Suprapubic skin (tissue), 4 donors: ENCODE measurements at regions not wholly inside any gene's neighbourhood (a gene's known extent, or its start where the extent isn't known, plus 50 kb on each side); places are given as distances from the start of the nearest gene placed in this dataset.

ENCODE experiments used
- DNase-seq, 2 donors: peaks; one replicate each; pipeline ENCODE4 v3.0.0-alpha.2; 2019; ENCODE audit warnings: low spot score in 2 of 2
- H3K27ac ChIP-seq: fragments of 200-600 bp; sonication (generic); one replicate; pipeline ENCODE4 v1.5.1; 2019
- H3K27me3 ChIP-seq: fragments of 200-600 bp; sonication (generic); one replicate; pipeline ENCODE4 v1.5.1; 2019
- H3K36me3 ChIP-seq: fragments of 200-600 bp; sonication (generic); one replicate; pipeline ENCODE4 v1.5.1; 2019
- H3K4me1 ChIP-seq: fragments of 200-600 bp; sonication (generic); one replicate; pipeline ENCODE4 v1.5.1; 2019
- H3K4me3 ChIP-seq: fragments of 200-600 bp; sonication (generic); one replicate; pipeline ENCODE4 v1.5.1; 2019; ENCODE audit warnings: mild to moderate bottlenecking
- H3K9me3 ChIP-seq: fragments of 200-600 bp; sonication (generic); one replicate; pipeline ENCODE4 v1.5.1; 2019
- CTCF ChIP-seq, 2 donors: fragments of 200-600 bp in 1 of 2; fragments of 450-650 bp in 1 of 2; sonication (generic) in 1 of 2; IDR thresholded peaks; one replicate each; pipeline ENCODE4 v1.5.1; 2016 to 2019; ENCODE audit warnings: antibody characterized with exemption in 2 of 2, mild to moderate bottlenecking in 1 of 2, moderate library complexity in 1 of 2
- EP300 ChIP-seq: sonication (generic); formaldehyde crosslinking; IDR thresholded peaks from one replicate; pipeline ENCODE4 v1.6.1; 2017; ENCODE audit warnings: antibody characterized with exemption
- POLR2A ChIP-seq, 2 donors: fragments of 450-650 bp; IDR thresholded peaks; one replicate each; pipeline ENCODE4 v1.6.1; 2017; ENCODE audit warnings: antibody characterized with exemption in 2 of 2, mild to moderate bottlenecking in 2 of 2, moderate library complexity in 2 of 2
- POLR2AphosphoS5 ChIP-seq, 3 donors: sonication (generic); formaldehyde crosslinking; IDR thresholded peaks; one replicate each; pipeline ENCODE4 v1.6.1; 2017; ENCODE audit warnings: antibody characterized with exemption in 3 of 3
- WGBS: methylation state at CpG from one replicate; pipeline ENCODE4 v1.1.5; 2018; 5-methylcytosine and 5-hydroxymethylcytosine counted together

DNA sequence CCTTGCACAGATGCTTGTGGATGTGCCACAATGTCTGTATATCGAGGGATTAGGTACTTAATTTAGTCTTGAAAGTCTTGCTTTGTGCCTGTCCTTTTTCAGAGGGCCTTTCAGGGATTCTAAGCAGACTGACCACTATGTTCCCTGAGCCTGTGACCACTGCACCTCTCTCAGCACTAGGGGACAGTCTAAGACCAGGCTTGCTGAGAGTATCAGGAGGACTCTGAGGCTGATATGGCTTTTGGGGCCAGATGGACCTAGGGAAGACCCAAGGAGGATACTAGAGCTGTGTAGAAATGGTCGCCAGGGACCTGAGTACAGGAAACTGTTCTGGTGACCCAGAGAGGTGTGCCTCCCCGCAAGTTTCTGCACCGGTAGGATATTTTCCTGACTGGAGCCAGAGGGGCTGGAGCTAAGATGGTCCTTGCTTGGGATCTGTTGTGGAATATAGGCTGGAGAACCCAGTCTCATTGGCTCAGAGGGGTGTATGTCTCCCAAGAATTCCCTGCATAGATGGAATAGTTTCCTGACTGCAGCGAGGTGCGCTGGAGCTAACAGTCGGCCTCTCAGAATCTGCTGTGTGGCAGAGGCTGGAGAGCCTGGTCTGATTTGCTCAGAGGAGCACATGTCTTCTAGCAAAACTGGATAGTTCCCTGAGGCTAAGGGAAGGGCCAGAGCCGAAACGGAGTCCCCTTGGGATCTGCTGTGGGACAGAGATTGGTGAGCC is 213.2 kb upstream of the DCBLD2 start:
- H3K27me3 ChIP-seq, result no peaks in the 10 kb centered on the region
- H3K9me3 ChIP-seq, result no peaks in the 10 kb centered on the region
- TF ChIP-seq EP300 (no peak), POLR2A (IDR thresholded peaks at IDR 0.05) (no peak), POLR2AphosphoS5 (IDR thresholded peaks at IDR 0.05) (no peak), CTCF (IDR thresholded peaks at IDR 0.05) (no peak)
- H3K36me3 ChIP-seq, result no peaks in the 10 kb centered on the region
- H3K4me1 ChIP-seq, result no peaks in the 10 kb centered on the region
- H3K4me3 ChIP-seq, result no peak overlapping the region
- no peak for DNase-seq
- H3K27ac ChIP-seq, result no peak overlapping the region
- 85% methylated on average over 7 of the region's 9 CpGs for WGBS

GRCh38 chr3:99111235-99111634 is 209.7 kb upstream of the DCBLD2 start:
- Histone ChIP-seq H3K4me1 (peaks cover 7% of the 10 kb centered on the region), H3K27me3 (no peaks in the 10 kb centered on the region)
- 85% methylated on average over 3 of the region's 3 CpGs for whole genome bisulfite sequencing

GRCh38 chr3:99110401-99110800 is 208.9 kb upstream of the DCBLD2 start:
- Histone ChIP-seq H3K4me1 (peaks cover 7% of the 10 kb centered on the region), H3K27ac (no peak overlapping the region), H3K4me3 (no peak overlapping the region), H3K36me3 (no peaks in the 10 kb centered on the region), H3K27me3 (no peaks in the 10 kb centered on the region), H3K9me3 (no peaks in the 10 kb centered on the region)
- DNase-seq, result no peak
- TF ChIP-seq CTCF (IDR thresholded peaks at IDR 0.05) (no peak), POLR2AphosphoS5 (IDR thresholded peaks at IDR 0.05) (no peak), EP300 (no peak), POLR2A (IDR thresholded peaks at IDR 0.05) (no peak)
- WGBS, result 91% methylated on average over 4 of the region's 4 CpGs

More at GRCh38 chr3:99111235-99111634, 209.7 kb upstream of the DCBLD2 start:
- no peak for TF ChIP-seq EP300
- TF ChIP-seq CTCF (IDR thresholded peaks at IDR 0.05), result no peak
- no peak for TF ChIP-seq POLR2AphosphoS5 (IDR thresholded peaks at IDR 0.05)
- no peak for TF ChIP-seq POLR2A (IDR thresholded peaks at IDR 0.05)
- DNase-seq, result no peak
- no peaks in the 10 kb centered on the region for H3K36me3 ChIP-seq
- H3K4me3 ChIP-seq, result no peak overlapping the region
- no peak overlapping the region for H3K27ac ChIP-seq
- H3K9me3 ChIP-seq, result no peaks in the 10 kb centered on the region

DNA sequence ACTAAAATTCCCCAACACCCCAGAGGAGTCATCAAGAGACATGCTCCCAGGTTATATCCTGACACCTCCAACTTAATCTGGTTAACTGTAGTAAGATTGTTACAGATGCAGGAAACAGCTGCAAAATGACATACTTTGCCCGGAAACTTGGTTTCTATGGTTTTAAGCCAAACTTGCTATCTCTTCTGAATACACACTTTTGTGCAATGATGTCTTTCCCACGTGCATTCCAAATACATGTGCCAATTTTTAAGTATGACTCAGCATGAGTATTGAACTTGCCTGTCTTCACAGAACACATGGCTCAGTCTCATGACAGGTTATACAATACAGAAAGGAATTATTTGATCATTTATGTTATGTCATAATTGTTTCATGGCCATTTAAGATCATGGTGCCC is 207.0 kb upstream of the DCBLD2 start:
- WGBS, result 11% methylated on average over 2 of the region's 2 CpGs
- Histone ChIP-seq H3K27ac (no peak overlapping the region), H3K36me3 (no peaks in the 10 kb centered on the region), H3K27me3 (no peaks in the 10 kb centered on the region), H3K4me3 (no peak overlapping the region), H3K9me3 (no peaks in the 10 kb centered on the region), H3K4me1 (peaks cover 7% of the 10 kb centered on the region)
- TF ChIP-seq POLR2A (IDR thresholded peaks at IDR 0.05) (no peak), EP300 (no peak), CTCF (IDR thresholded peaks at IDR 0.05) (no peak), POLR2AphosphoS5 (IDR thresholded peaks at IDR 0.05) (no peak)
- no peak for DNase-seq

DNA sequence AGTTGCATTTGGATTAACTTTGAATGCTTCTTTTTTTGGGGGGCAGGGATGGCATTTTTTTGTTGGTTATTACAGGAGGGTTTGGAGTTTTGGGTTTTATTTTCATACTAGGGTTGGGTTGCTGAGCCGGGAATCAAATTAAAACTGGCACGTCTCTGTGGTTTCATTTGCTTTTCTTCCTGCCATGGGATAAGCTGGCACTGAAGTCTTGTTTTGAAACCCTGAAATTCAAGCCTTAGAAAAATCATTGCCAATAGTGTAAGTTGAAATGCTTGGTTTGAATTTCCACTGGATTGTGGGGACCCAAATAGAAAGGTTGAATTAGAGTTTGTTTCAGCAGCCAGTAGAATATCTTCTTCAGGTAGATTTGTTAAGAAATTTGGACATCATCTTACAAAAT is 193.1 kb upstream of the DCBLD2 start:
- no peak for DNase-seq
- H3K4me3 ChIP-seq, result no peak overlapping the region
- H3K9me3 ChIP-seq, result no peaks in the 10 kb centered on the region
- H3K36me3 ChIP-seq, result no peaks in the 10 kb centered on the region
- 65% methylated on average over 2 of the region's 2 CpGs for WGBS
- H3K27ac ChIP-seq, result no peak overlapping the region
- H3K4me1 ChIP-seq, result no peaks in the 10 kb centered on the region
- TF ChIP-seq POLR2AphosphoS5 (IDR thresholded peaks at IDR 0.05) (no peak), EP300 (no peak), POLR2A (IDR thresholded peaks at IDR 0.05) (no peak), CTCF (IDR thresholded peaks at IDR 0.05) (no peak)
- no peaks in the 10 kb centered on the region for H3K27me3 ChIP-seq
